Left kidney (tissue), 1 donor: ENCODE measurements at regions not wholly inside any gene's neighbourhood (a gene's known extent, or its start where the extent isn't known, plus 50 kb on each side); places are given as distances from the start of the nearest gene placed in this dataset.
"Not testable (repeated sequence)": the region's sequence is repeated elsewhere in the genome, so short reads cannot be mapped to it uniquely, and the experiment has no call there.

Experiments
- DNase-seq: peaks from one replicate; pipeline ENCODE4 v3.0.0-alpha.2; 2013

GRCh38 chr4:184950117-184950830 lies 68.0 kb upstream of the HELT start:
- DNase-seq: no peak

- DNase-seq: no peak
Observed at GRCh38 chr4:184950926-184951325, 67.4 kb upstream of the HELT start.

GRCh38 chr4:184951668-184952160 lies 66.6 kb upstream of the HELT start:
- DNase-seq: no peak

GRCh38 chr4:184952522-184952921 lies 65.8 kb upstream of the HELT start:
- DNase-seq: no peak

GRCh38 chr4:184953421-184953945 lies 64.8 kb upstream of the HELT start:
- no peak for DNase-seq

- DNase-seq: no peak
Observed at GRCh38 chr4:184953971-184954370, 64.3 kb upstream of the HELT start.

- DNase-seq: no peak
Observed at GRCh38 chr4:184954482-184954881, 63.8 kb upstream of the HELT start.

GRCh38 chr4:184955116-184955515 lies 63.2 kb upstream of the HELT start:
- DNase-seq: no peak

- DNase-seq: no peak
Observed at GRCh38 chr4:184955636-184956035, 62.7 kb upstream of the HELT start.

GRCh38 chr4:184957446-184958115 lies 60.7 kb upstream of the HELT start:
- DNase-seq: no peak

- no peak for DNase-seq
Observed at GRCh38 chr4:184958127-184958922, 60.0 kb upstream of the HELT start.

GRCh38 chr4:184958923-184959210 lies 59.4 kb upstream of the HELT start:
- no peak for DNase-seq

- DNase-seq: no peak
Observed at GRCh38 chr4:184959309-184959708, 59.0 kb upstream of the HELT start.

- DNase-seq: no peak
Observed at GRCh38 chr4:184959786-184960185, 58.5 kb upstream of the HELT start.

GRCh38 chr4:184960505-184960971 lies 57.8 kb upstream of the HELT start:
- no peak for DNase-seq

- no peak for DNase-seq
Observed at GRCh38 chr4:184961660-184962059, 56.6 kb upstream of the HELT start.

GRCh38 chr4:184962125-184962638 lies 56.1 kb upstream of the HELT start:
- no peak for DNase-seq

GRCh38 chr4:184965230-184966050 lies 52.9 kb upstream of the HELT start:
- not testable (repeated sequence) for DNase-seq

- not testable (repeated sequence) for DNase-seq
Observed at GRCh38 chr4:184966051-184966691, 52.1 kb upstream of the HELT start.

- DNase-seq: not testable (repeated sequence)
Observed at GRCh38 chr4:184967699-184968098, 50.6 kb upstream of the HELT start.

GRCh38 chr4:184968366-184968765 lies 49.9 kb upstream of the HELT start:
- no peak for DNase-seq
